Cerebellar nuclear complex (tissue), 1 donor: ENCODE measurements at regions not wholly inside any gene's neighbourhood (a gene's known extent, or its start where the extent isn't known, plus 50 kb on each side); places are given as distances from the start of the nearest gene placed in this dataset.
A peak's percentile ranks its signal among the peaks of the same experiment; 100 is the strongest.

ENCODE experiments used
- DNase-seq, 2 experiments: peaks; one replicate each; lab custom pipeline; 2025; lab: John Stamatoyannopoulos, UW

DNA sequence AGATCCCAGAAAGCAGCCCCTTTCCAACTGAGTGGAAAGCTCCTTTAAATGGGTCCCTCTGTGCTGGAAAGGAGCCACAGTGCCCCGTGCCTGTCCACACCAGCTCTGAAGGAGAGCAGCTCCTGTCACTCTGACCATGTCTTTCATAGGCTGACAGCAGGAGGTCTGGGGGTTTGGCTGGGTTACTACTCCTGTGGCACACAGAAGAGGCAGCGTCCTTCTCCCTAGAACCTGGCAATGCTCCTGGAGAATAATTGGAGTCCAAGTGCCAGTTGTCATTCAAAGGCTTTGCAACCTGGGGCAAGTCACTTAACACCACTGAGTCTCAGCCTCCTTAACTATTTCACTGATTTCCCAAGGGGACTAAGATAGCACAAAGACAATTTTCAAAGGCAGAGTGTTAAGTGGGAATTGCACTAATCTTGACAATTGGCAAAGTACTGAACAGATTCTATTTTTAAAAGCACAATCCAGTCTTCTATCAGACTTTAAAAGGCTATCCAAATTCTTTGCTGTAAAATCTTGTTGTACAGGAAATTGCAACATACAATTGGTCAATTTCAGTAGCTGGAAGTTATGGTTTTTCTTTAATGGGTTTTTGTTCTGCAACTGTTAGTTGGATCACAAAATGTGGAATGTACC, 457.2 kb downstream of the KIF16B start:
- DNase-seq = no peak

GRCh38 chr20:16113736-16114135, 459.5 kb downstream of the KIF16B start:
- no peak for DNase-seq

DNA sequence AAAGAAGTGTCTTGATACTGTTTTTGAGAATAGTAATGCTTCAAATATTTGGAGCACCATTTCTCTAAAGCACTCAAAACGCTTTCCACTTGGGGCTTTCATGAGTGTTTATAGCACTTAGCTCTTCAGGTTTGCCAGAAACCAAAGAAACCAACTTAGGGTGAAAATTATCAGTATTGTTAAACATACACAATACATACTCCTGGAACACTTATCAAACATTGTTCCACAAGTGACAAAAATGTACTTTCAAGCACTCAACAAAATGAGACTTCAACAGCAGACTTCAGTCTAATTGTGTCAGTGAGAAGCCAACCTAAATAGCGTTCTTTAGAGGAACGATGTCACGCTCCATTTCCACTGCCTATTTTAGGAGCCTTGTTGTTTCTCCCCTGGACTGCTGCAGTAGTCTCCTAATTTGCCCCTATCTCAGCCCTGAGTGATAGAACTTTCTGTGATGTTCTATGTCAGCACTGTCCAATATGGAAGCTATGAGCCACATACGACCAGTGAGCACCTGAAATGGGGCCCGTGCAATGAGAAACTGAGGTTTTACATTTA, 461.3 kb downstream of the KIF16B start:
- no peak for DNase-seq

GRCh38 chr20:16111172-16111832, 461.9 kb downstream of the KIF16B start:
- DNase-seq = no peak

DNA sequence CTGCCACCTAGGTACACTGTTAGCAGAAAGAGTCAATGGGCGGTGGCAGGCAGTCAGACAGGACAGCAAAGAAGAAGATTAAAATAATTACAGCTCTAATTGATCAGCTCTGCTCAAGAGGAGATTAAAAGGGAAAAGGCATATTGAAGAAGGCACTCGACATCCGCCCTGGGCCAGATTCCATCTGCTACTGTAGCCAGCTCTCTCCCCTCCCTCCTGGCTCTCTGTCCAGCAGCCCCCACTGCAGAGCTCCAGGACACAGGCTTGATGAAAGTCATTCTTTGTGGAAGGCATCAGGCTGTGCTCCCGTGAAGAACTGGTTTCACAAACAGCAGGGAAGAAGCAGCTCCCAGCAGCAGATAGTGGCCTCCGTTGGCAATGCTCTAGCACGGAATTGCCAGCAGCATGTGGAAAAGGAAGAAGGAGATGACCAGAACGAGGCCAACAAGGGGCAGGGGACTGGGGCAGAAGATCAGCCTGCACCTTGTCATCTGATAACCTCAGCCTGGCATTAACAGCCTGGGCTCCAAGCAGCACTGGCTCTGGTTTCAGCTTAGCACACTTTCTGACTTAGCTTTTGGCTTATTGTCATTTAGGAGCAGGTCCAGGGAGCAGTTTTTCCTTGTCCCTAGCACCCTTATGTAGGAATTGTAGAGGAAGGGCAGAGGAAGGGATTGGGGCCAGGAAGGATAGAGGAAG, 465.9 kb downstream of the KIF16B start:
- DNase-seq = peak in 1 of 2 experiments; percentile 62

DNA sequence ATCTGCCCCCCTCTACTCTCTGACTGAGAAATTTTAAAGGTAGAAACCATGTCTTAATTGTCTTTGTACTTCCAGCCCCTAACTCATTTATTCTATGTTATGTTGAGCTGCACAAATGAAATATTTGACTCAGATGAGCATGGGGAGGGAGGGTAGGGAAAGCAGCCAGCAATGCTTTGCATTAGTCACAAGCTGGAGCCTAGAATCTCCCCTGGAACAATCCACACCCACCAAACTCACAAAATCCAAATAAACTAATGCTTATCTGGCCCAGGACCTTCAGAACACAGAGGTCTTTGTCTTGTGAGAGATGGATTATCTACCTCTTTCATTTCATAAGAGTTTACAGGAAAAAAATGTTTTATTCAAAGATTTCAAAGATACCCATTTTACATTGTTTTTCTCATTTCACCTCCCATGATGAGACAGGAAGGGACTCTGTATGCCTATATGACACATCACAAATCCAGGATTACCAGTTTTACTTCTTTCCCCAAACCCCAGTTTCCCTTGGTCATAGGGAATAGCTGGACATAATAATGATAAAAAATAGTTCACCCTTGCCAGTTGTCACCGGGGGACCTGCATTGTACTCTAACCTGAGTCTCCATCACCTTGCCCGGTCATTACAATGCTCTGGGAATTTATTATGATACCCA, 466.9 kb downstream of the KIF16B start:
- DNase-seq = no peak

DNA sequence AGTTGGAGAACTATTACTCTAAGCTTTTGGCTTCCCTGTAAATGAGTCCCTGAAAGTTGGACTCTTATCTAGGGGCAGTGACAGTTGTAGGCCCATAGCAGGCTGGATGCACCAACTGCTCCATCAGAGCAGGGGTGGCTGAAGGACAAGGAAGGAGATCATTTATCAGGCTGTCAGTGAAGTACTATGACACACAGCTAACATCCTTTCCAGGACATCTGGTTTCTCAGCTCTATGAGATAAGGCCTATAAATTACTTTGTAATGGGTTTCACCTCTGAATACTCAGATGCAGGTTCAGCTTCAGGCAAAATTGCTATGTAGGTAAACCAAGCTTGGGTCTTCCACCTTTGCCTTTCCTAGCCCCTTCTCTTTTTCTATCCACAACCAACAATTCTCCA, 468.5 kb downstream of the KIF16B start:
- no peak for DNase-seq
